ENCODE measurements at regions not wholly inside any gene's neighbourhood (a gene's known extent, or its start where the extent isn't known, plus 50 kb on each side); places are given as distances from the start of the nearest gene placed in this dataset.

- H3K4me1 Mint-ChIP-seq (ENCODE audit: low read depth) = no peaks in the 10 kb centered on the region
- intact Hi-C loops (cut with micrococcal nuclease) = no loop called here
- H3K36me3 Mint-ChIP-seq (ENCODE audit: low read depth) = no peaks in the 10 kb centered on the region
- no peak for DNase-seq
- no peaks in the 10 kb centered on the region for H3K27me3 Mint-ChIP-seq (ENCODE audit: low read depth)
- H3K4me3 Mint-ChIP-seq = no peak overlapping the region
- H3K27ac Mint-ChIP-seq = no peak overlapping the region
- peaks cover 1% of the 10 kb centered on the region for H3K9me3 Mint-ChIP-seq
- CTCF ChIA-PET = no interaction called here
These were observed 451.5 kb upstream of the ADAMTS5 start for GRCh38 chr21:27418346-27418745.

DNA sequence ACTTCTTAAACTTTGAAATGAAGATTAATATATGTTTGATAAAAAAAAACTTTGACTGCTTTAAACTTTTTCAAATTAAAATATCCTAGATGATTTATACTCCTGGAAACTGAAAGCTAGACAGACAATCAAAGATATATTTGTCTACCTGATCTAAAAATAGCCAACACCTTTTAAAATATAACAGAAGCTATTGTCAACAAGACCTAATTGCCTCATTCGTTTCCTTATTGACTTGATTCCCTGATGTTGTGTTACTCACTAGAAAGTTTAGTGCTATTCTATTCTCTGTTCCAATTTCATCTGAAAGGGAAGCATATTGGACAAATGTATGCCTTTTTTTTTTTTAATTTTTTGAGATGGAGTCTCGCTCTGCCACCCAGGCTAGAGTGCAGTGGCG lies 445.6 kb upstream of the ADAMTS5 start:
- CTCF ChIA-PET = interaction anchor here (0.7 kb wide), 1 partner anchor 17 kb away, joined by 4 read pairs; no protein-coding TSS in a partner anchor
- Mint-ChIP-seq H3K4me1 (ENCODE audit: low read depth) (no peaks in the 10 kb centered on the region), H3K9me3 (peaks cover 1% of the 10 kb centered on the region), H3K36me3 (ENCODE audit: low read depth) (no peaks in the 10 kb centered on the region), H3K27me3 (ENCODE audit: low read depth) (no peaks in the 10 kb centered on the region), H3K4me3 (no peak overlapping the region), H3K27ac (no peak overlapping the region)
- intact Hi-C loops (cut with micrococcal nuclease) = no loop called here
- no peak for DNase-seq

- Mint-ChIP-seq H3K27me3 (ENCODE audit: low read depth) (no peaks in the 10 kb centered on the region), H3K9me3 (no peaks in the 10 kb centered on the region), H3K27ac (no peak overlapping the region), H3K36me3 (ENCODE audit: low read depth) (no peaks in the 10 kb centered on the region), H3K4me1 (ENCODE audit: low read depth) (no peaks in the 10 kb centered on the region), H3K4me3 (no peak overlapping the region)
- CTCF ChIA-PET = no interaction called here
- intact Hi-C loops (cut with micrococcal nuclease) = no loop called here
- no peak for DNase-seq
These were observed 441.9 kb upstream of the ADAMTS5 start for GRCh38 chr21:27408826-27409225.

DNA sequence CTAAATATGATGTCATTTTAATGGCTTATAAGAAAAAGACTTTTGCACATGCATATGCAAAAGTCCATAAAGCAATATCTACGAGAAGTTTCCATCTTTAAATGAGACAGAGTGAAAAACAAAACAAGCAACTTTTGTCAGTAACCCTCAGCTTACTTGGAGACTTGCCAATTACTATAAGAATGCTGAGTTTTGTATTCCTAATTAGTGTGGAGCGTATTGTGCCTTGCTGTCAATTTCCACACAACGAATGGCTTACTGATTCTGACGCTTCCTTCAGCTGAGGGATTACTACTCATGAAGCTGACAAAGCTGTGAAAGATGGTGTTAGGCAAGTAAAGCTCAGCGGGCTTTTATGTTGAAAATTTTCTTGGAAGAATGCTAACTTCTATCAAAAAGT lies 440.4 kb upstream of the ADAMTS5 start:
- Mint-ChIP-seq H3K4me3 (no peak overlapping the region), H3K4me1 (ENCODE audit: low read depth) (no peaks in the 10 kb centered on the region), H3K36me3 (ENCODE audit: low read depth) (no peaks in the 10 kb centered on the region), H3K27me3 (ENCODE audit: low read depth) (no peaks in the 10 kb centered on the region), H3K27ac (no peak overlapping the region), H3K9me3 (no peaks in the 10 kb centered on the region)
- no peak for DNase-seq
- intact Hi-C loops (cut with micrococcal nuclease) = no loop called here
- CTCF ChIA-PET = no interaction called here

- Mint-ChIP-seq H3K4me1 (ENCODE audit: low read depth) (no peaks in the 10 kb centered on the region), H3K27ac (no peak overlapping the region), H3K27me3 (ENCODE audit: low read depth) (no peaks in the 10 kb centered on the region), H3K4me3 (no peak overlapping the region), H3K36me3 (ENCODE audit: low read depth) (no peaks in the 10 kb centered on the region), H3K9me3 (no peaks in the 10 kb centered on the region)
- no peak for DNase-seq
- intact Hi-C loops (cut with micrococcal nuclease) = no loop called here
- CTCF ChIA-PET = no interaction called here
These were observed 439.6 kb upstream of the ADAMTS5 start for GRCh38 chr21:27406300-27407009.

DNA sequence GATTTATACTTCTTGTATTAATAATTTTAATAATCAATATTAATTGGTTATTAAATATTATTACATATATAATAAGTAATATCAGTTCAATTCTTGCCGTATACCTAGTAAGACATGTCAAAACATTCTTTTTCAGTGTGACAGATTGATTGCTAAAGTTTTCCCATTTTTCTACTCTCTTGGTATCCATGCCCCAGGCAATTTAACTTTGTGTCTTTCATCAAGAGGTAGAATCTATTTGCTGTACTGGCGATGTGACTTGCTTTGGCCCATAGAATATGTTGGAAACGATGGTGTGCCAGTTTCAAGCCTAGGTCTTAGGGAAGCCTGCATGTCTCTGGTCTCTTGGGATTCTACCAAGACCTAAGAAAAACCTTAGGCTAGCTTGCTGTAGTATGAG lies 436.1 kb upstream of the ADAMTS5 start:
- Mint-ChIP-seq H3K36me3 (ENCODE audit: low read depth) (no peaks in the 10 kb centered on the region), H3K4me3 (no peak overlapping the region)
- intact Hi-C loops (cut with micrococcal nuclease) = no loop called here

DNA sequence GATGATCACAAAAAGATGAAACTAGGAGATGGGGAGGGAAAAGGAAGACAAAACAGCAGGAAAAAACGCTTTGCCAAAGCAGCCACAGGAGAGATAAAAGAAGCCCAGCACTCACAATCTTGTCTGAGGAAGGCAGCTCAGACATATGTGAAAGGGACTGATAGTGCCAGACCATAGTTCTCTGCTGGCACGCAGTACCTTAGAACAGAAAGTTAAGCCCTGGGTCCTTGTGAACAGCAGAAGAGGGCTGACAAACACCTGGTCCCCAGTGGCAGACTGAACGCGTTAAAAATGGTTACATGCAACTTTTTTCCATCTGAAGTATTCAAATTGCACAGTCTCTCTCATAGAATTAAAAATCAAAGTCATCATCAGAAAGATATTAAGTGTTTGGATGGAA lies 433.2 kb upstream of the ADAMTS5 start:
- Mint-ChIP-seq H3K4me1 (ENCODE audit: low read depth) (no peaks in the 10 kb centered on the region), H3K27ac (no peak overlapping the region), H3K36me3 (ENCODE audit: low read depth) (no peaks in the 10 kb centered on the region), H3K27me3 (ENCODE audit: low read depth) (no peaks in the 10 kb centered on the region), H3K9me3 (no peaks in the 10 kb centered on the region), H3K4me3 (no peak overlapping the region)
- DNase-seq = no peak
- intact Hi-C loops (cut with micrococcal nuclease) = no loop called here
- CTCF ChIA-PET = no interaction called here

More for the DNA sequence above, 436.1 kb upstream of the ADAMTS5 start:
- H3K9me3 Mint-ChIP-seq = no peaks in the 10 kb centered on the region
- H3K27ac Mint-ChIP-seq = no peak overlapping the region
- no peaks in the 10 kb centered on the region for H3K4me1 Mint-ChIP-seq (ENCODE audit: low read depth)
- H3K27me3 Mint-ChIP-seq (ENCODE audit: low read depth) = no peaks in the 10 kb centered on the region
- CTCF ChIA-PET = no interaction called here
- DNase-seq = no peak

GRCh38 chr21:27397578-27397977 lies 430.7 kb upstream of the ADAMTS5 start:
- Mint-ChIP-seq H3K36me3 (ENCODE audit: low read depth) (no peaks in the 10 kb centered on the region), H3K4me1 (ENCODE audit: low read depth) (no peaks in the 10 kb centered on the region), H3K4me3 (no peak overlapping the region), H3K27me3 (ENCODE audit: low read depth) (no peaks in the 10 kb centered on the region), H3K9me3 (no peaks in the 10 kb centered on the region), H3K27ac (no peak overlapping the region)
- intact Hi-C loops (cut with micrococcal nuclease) = no loop called here
- no peak for DNase-seq
- CTCF ChIA-PET = no interaction called here

DNA sequence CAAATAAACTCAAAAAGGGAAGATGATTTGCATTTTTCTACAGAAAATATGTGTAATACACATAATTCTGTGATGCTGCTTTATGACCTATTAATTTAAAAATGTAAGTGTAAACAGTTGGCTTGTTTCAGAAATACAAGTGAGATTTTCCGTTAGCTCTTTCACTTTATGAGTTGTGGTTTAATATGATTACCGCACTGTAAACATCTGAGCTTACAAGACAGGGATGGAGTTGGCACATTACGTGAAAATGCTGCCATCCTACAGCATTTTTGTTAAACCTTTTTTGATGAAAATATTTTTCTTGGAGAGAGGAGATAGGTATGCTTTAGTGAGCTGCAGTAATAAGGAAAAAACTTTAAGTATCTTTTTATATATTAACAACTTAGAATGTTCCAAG lies 426.8 kb upstream of the ADAMTS5 start:
- H3K4me1 Mint-ChIP-seq (ENCODE audit: low read depth) = no peaks in the 10 kb centered on the region
- intact Hi-C loops (cut with micrococcal nuclease) = no loop called here
- H3K9me3 Mint-ChIP-seq = peaks cover 2% of the 10 kb centered on the region
- H3K36me3 Mint-ChIP-seq (ENCODE audit: low read depth) = no peaks in the 10 kb centered on the region
- H3K27me3 Mint-ChIP-seq (ENCODE audit: low read depth) = no peaks in the 10 kb centered on the region
- H3K4me3 Mint-ChIP-seq = no peak overlapping the region
- CTCF ChIA-PET = no interaction called here
- no peak overlapping the region for H3K27ac Mint-ChIP-seq
- no peak for DNase-seq

DNA sequence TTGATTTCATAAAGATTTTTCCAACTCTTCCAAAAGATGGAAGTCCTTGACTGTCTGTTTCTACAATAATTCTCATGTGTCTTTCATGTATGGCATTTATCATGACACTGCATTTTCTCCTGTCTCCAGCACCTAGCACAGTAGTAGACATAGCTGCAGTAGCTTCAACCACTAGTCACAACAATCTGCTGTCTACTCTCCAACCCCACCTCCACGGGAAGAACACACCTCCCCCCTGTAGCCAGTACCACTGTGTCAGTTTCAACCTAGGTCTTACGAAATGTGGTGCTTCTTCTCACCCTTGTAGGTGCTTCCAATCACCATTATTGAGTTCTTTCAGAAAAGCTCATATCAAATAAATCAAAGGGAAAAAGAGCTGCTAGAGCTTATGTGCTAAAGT lies 425.1 kb upstream of the ADAMTS5 start:
- H3K27me3 Mint-ChIP-seq (ENCODE audit: low read depth) = no peaks in the 10 kb centered on the region
- H3K4me3 Mint-ChIP-seq = no peak overlapping the region
- CTCF ChIA-PET = no interaction called here
- no peak overlapping the region for H3K27ac Mint-ChIP-seq
- DNase-seq = no peak
- no peaks in the 10 kb centered on the region for H3K4me1 Mint-ChIP-seq (ENCODE audit: low read depth)
- peaks cover 2% of the 10 kb centered on the region for H3K9me3 Mint-ChIP-seq
- no peaks in the 10 kb centered on the region for H3K36me3 Mint-ChIP-seq (ENCODE audit: low read depth)
- intact Hi-C loops (cut with micrococcal nuclease) = no loop called here

- no peaks in the 10 kb centered on the region for H3K4me1 Mint-ChIP-seq (ENCODE audit: low read depth)
- CTCF ChIA-PET = no interaction called here
- no peaks in the 10 kb centered on the region for H3K27me3 Mint-ChIP-seq (ENCODE audit: low read depth)
- no peak overlapping the region for H3K27ac Mint-ChIP-seq
- no peak overlapping the region for H3K4me3 Mint-ChIP-seq
- DNase-seq = no peak
- peaks cover 2% of the 10 kb centered on the region for H3K9me3 Mint-ChIP-seq
- intact Hi-C loops (cut with micrococcal nuclease) = no loop called here
- H3K36me3 Mint-ChIP-seq (ENCODE audit: low read depth) = no peaks in the 10 kb centered on the region
These were observed 423.5 kb upstream of the ADAMTS5 start for GRCh38 chr21:27390384-27390783.

DNA sequence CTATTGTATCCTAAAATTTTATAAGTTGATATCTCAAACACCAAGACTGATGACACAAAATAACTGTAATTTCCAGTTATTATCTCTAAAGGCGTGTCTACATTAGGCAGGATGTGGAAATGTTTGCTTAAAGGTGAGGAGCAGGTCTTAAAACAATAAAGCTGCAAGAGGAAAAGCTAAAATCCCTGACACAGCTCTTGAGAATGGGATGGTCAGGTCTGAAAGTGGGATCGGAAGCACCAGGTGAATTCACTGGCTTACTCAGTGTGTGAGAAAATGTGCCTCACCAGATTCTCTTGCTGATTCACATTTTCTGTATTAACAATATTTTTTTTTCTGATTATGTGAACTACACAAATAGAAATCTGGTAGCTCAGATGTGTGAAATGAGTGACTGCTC lies 421.9 kb upstream of the ADAMTS5 start:
- H3K9me3 Mint-ChIP-seq = peaks cover 2% of the 10 kb centered on the region
- no peaks in the 10 kb centered on the region for H3K4me1 Mint-ChIP-seq (ENCODE audit: low read depth)
- H3K36me3 Mint-ChIP-seq (ENCODE audit: low read depth) = no peaks in the 10 kb centered on the region
- DNase-seq = no peak
- H3K4me3 Mint-ChIP-seq = no peak overlapping the region
- no peaks in the 10 kb centered on the region for H3K27me3 Mint-ChIP-seq (ENCODE audit: low read depth)
- no peak overlapping the region for H3K27ac Mint-ChIP-seq
- CTCF ChIA-PET = no interaction called here
- intact Hi-C loops (cut with micrococcal nuclease) = no loop called here

GRCh38 chr21:27382404-27382803 lies 415.5 kb upstream of the ADAMTS5 start:
- intact Hi-C loops (cut with micrococcal nuclease) = no loop called here
- CTCF ChIA-PET = no interaction called here
- Mint-ChIP-seq H3K4me3 (no peak overlapping the region), H3K36me3 (ENCODE audit: low read depth) (no peaks in the 10 kb centered on the region), H3K4me1 (ENCODE audit: low read depth) (no peaks in the 10 kb centered on the region), H3K27ac (no peak overlapping the region), H3K27me3 (ENCODE audit: low read depth) (no peaks in the 10 kb centered on the region), H3K9me3 (no peaks in the 10 kb centered on the region)
- DNase-seq = no peak

DNA sequence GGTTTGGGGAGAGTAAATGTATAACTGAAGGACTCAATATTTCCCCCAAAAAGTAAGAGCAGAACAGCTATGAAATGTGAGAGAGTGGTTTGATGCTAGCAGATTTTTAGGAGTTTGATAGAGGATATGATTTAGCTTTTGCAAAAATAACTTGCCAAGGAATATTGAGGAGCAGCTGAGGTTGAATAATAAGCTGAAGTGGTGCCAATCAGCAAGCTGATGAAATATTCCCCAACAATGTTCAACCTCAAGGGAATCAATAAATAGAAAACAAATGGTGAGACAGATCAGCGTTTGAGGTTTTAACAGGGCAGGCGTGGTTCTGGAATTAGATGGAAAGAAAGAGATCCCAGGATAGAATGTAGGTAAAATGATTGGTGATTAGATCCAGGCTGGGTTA lies 413.4 kb upstream of the ADAMTS5 start:
- intact Hi-C loops (cut with micrococcal nuclease) = no loop called here
- Mint-ChIP-seq H3K27me3 (ENCODE audit: low read depth) (no peaks in the 10 kb centered on the region), H3K4me3 (no peak overlapping the region), H3K9me3 (no peaks in the 10 kb centered on the region), H3K4me1 (ENCODE audit: low read depth) (no peaks in the 10 kb centered on the region), H3K36me3 (ENCODE audit: low read depth) (no peaks in the 10 kb centered on the region), H3K27ac (no peak overlapping the region)
- CTCF ChIA-PET = no interaction called here
- no peak for DNase-seq

Data from activated naive CD4-positive, alpha-beta T cell treated with anti-CD3 and anti-CD28 coated beads for 36 hours (primary cell).